Neural cell (in vitro differentiated cells): ENCODE measurements at regions not wholly inside any gene's neighbourhood (a gene's known extent, or its start where the extent isn't known, plus 50 kb on each side); places are given as distances from the start of the nearest gene placed in this dataset.
"Not testable (repeated sequence)": the region's sequence is repeated elsewhere in the genome, so short reads cannot be mapped to it uniquely, and the experiment has no call there.

Experiments
- H2AFZ ChIP-seq: fragments of 200-600, 300-800 bp; sonication (generic), shearing (Covaris generic); 2 replicates; pipeline ENCODE4 v1.6.0; 2014; ENCODE audit warnings: low read depth, mild to moderate bottlenecking, antibody characterized with exemption, low read length, moderate library complexity
- H3F3A ChIP-seq: fragments of 200-600 bp; shearing (Covaris generic); 2 replicates; pipeline ENCODE4 v1.6.1; 2016; ENCODE audit warnings: mild to moderate bottlenecking, moderate library complexity, mixed read lengths, antibody characterized with exemption, low read length; ENCODE audit not compliant: insufficient read depth, poor library complexity, severe bottlenecking
- H3K27ac ChIP-seq: fragments of 200-600, 300-800 bp; sonication (generic), shearing (Covaris generic); 2 replicates; pipeline ENCODE4 v1.5.1; 2014; ENCODE audit warnings: mild to moderate bottlenecking, low read length, moderate library complexity
- H3K27me3 ChIP-seq: fragments of 300-800, 200-600 bp; sonication (generic), shearing (Covaris generic); 2 replicates; pipeline ENCODE4 v1.6.0; 2014; ENCODE audit warnings: mild to moderate bottlenecking, low read depth, low read length, moderate library complexity; ENCODE audit not compliant: insufficient read depth
- H3K36me3 ChIP-seq: fragments of 300-800, 200-600 bp; sonication (generic), shearing (Covaris generic); 2 replicates; pipeline ENCODE4 v1.5.1; 2014; ENCODE audit warnings: mild to moderate bottlenecking, antibody characterized with exemption, low read length, moderate library complexity; ENCODE audit not compliant: insufficient read depth
- H3K4me2 ChIP-seq: fragments of 300-800, 200-600 bp; sonication (generic), shearing (Covaris generic); 2 replicates; pipeline ENCODE4 v1.6.0; 2014; ENCODE audit warnings: mild to moderate bottlenecking, low read length
- H3K4me3 ChIP-seq: fragments of 300-800, 200-600 bp; sonication (generic), shearing (Covaris generic); 2 replicates; pipeline ENCODE4 v1.5.1; 2014; ENCODE audit warnings: mild to moderate bottlenecking, low read length, moderate library complexity
- H3K79me2 ChIP-seq: fragments of 200-600 bp; shearing (Covaris generic); replicated peaks from 2 replicates; pipeline ENCODE4 v1.6.0; 2014; ENCODE audit warnings: mild to moderate bottlenecking, low read length, moderate library complexity; ENCODE audit not compliant: insufficient read depth
- H3K9ac ChIP-seq: fragments of 300-800, 200-600 bp; sonication (generic), shearing (Covaris generic); 2 replicates; pipeline ENCODE4 v1.6.1; 2016; ENCODE audit warnings: mild to moderate bottlenecking, low read length, mixed read lengths
- H3K9me2 ChIP-seq: fragments of 200-600 bp; shearing (Covaris generic); 2 replicates; pipeline ENCODE4 v1.6.1; 2016; ENCODE audit warnings: mild to moderate bottlenecking, low read length, mixed read lengths; ENCODE audit not compliant: insufficient read depth
- H3K9me3 ChIP-seq: fragments of 200-600, 300-800 bp; sonication (generic), shearing (Covaris generic); 2 replicates; pipeline ENCODE4 v1.6.1; 2016; ENCODE audit warnings: mild to moderate bottlenecking, mixed run types, low read length, moderate library complexity, mixed read lengths
- H4K20me1 ChIP-seq: fragments of 200-600 bp; shearing (Covaris generic); 2 replicates; pipeline ENCODE4 v1.6.1; 2016; ENCODE audit warnings: mild to moderate bottlenecking, mixed run types; ENCODE audit not compliant: insufficient read depth

DNA sequence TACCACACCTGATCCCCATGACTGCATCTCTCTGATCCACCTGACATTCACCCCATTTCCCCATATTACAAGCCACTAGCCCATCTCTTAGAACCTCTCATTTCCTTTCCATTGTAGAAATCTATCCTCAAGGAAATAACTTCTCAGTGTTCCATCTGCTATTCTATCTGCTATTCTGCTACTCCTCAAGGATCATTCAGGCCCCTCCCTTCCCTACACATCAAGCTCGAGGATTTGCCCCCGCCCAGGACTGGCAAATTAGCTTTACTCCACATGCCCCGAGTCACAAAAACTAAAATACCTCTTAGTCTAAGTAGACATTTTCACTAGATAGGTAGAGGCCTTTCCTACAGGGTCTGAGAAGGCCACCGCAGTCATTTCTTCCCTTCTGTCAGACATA is 517.0 kb downstream of the IRS2 start:
- H3K4me3 ChIP-seq, H3K4me2 ChIP-seq, H2AFZ ChIP-seq, H3K27ac ChIP-seq, H4K20me1 ChIP-seq, H3K36me3 ChIP-seq, H3F3A ChIP-seq, H3K9me2 ChIP-seq, H3K9me3 ChIP-seq, H3K9ac ChIP-seq, H3K79me2 ChIP-seq, H3K27me3 ChIP-seq: not testable (repeated sequence)

DNA sequence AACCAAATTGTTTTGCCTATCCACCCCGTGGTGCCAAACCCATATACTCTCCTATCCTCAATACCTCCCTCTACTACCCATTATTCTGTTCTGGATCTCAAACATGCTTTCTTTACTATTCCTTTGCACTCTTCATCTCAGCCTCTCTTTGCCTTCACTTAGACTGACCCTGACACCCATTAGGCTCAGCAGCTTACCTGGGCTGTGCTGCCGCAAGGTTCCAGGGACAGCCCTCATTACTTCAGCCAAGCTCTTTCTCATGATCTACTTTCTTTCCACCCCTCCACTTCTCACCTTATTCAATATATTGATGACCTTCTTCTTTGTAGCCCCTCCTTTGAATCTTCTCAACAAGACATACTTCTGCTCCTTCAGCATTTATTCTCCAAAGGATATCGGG is 517.9 kb downstream of the IRS2 start:
- H3K9me2 ChIP-seq, H4K20me1 ChIP-seq, H3K79me2 ChIP-seq, H3K9ac ChIP-seq, H3K4me2 ChIP-seq, H2AFZ ChIP-seq, H3K9me3 ChIP-seq, H3K27me3 ChIP-seq, H3F3A ChIP-seq, H3K4me3 ChIP-seq, H3K27ac ChIP-seq, H3K36me3 ChIP-seq: not testable (repeated sequence)

GRCh38 chr13:109267400-109267799 is 519.0 kb downstream of the IRS2 start:
- H3K9me3 ChIP-seq, H3K27ac ChIP-seq, H2AFZ ChIP-seq, H3K79me2 ChIP-seq, H3K36me3 ChIP-seq, H3F3A ChIP-seq, H3K4me2 ChIP-seq, H4K20me1 ChIP-seq, H3K9ac ChIP-seq, H3K27me3 ChIP-seq, H3K4me3 ChIP-seq, H3K9me2 ChIP-seq: not testable (repeated sequence)

DNA sequence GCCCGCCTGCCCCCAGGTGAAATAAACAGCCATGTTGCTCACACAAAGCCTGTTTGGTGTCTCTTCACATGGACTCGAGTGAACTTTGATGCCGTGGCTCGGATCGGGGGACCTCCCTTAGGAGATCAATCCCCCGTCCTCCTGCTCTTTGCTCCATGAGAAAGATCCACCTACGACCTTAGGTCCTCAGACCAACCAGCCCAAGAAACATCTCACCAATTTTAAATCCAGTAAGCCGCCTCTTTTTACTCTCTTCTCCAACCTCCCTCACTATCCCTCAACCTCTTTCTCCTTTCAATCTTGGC is 521.0 kb downstream of the IRS2 start:
- H3K27ac ChIP-seq, H3K9ac ChIP-seq, H3K9me2 ChIP-seq, H3K4me2 ChIP-seq, H3K9me3 ChIP-seq, H4K20me1 ChIP-seq, H3F3A ChIP-seq, H3K79me2 ChIP-seq, H3K4me3 ChIP-seq, H3K36me3 ChIP-seq, H2AFZ ChIP-seq, H3K27me3 ChIP-seq: not testable (repeated sequence)

DNA sequence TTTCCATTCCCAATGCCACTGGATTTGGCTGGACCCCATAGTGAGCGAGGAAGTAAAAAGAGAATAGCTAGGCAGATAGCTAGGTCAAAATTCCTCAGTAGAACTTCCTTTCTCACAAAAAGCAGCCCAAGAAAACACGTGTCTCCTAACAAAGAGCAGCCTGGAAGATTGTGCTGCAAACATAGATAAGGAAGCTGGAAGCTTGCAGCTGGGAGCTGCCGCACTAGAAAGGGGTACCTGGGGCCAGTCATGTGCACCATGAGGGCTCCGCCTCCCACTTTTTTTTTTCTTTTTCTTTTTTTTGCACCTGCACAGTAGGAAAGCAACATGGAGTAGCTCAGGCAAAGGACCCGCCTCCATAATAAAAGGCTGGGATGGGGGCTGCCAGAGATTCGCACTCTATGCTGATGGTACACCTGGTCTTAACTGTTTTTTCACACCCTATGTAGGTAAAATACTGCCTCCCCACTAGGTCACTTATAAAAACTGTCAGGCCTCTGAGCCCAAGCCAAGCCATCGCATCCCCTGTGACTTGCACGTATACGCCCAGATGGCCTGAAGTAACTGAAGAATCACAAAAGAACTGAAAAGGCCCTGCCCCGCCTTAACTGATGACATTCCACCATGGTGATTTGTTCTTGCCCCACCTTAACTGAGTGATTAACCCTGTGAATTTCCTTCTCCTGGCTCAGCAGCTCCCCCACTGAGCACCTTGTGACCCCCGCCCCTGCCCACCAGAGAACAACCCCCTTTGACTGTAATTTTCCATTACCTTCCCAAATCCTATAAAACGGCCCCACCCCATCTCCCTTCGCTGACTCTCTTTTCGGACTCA is 521.6 kb downstream of the IRS2 start:
- H3K9me3 ChIP-seq, H3K27ac ChIP-seq, H3K9ac ChIP-seq, H3K4me2 ChIP-seq, H4K20me1 ChIP-seq, H3K36me3 ChIP-seq, H3K79me2 ChIP-seq, H3K9me2 ChIP-seq, H2AFZ ChIP-seq, H3K4me3 ChIP-seq, H3K27me3 ChIP-seq, H3F3A ChIP-seq: not testable (repeated sequence)

GRCh38 chr13:109257761-109258157 is 528.6 kb downstream of the IRS2 start:
- not testable (repeated sequence) for H3F3A ChIP-seq, H3K4me2 ChIP-seq, H3K27ac ChIP-seq, H2AFZ ChIP-seq, H4K20me1 ChIP-seq, H3K27me3 ChIP-seq, H3K4me3 ChIP-seq, H3K9me3 ChIP-seq, H3K36me3 ChIP-seq, H3K79me2 ChIP-seq, H3K9me2 ChIP-seq, H3K9ac ChIP-seq
